Panc1 (cell line): ENCODE measurements at regions not wholly inside any gene's neighbourhood (a gene's known extent, or its start where the extent isn't known, plus 50 kb on each side); places are given as distances from the start of the nearest gene placed in this dataset.

Experiments
- ATAC-seq: fragments of 200-7000 bp; cut with Tn5 transposase; 2 replicates; pipeline ENCODE4 v1.9.1; 2020; ENCODE audit warnings: mild to moderate bottlenecking, moderate library complexity
- BruUV-seq: library from RNA; stranded (reverse); fragments of 400-500 nt; replicated peaks from 2 replicates; lab custom pipeline; 2021; lab: Mats Ljungman, UMichigan
- CTCF ChIA-PET: fragments of 300-600 bp; sonication (Branson Sonifier 250); formaldehyde crosslinking; loops from one replicate; lab custom pipeline; 2022; ENCODE audit warnings: antibody characterized with exemption; lab: Charles Lee
- POLR2A ChIA-PET: fragments of 300-600 bp; sonication (Branson Sonifier 250); formaldehyde crosslinking; loops from one replicate; lab custom pipeline; 2022; ENCODE audit warnings: antibody characterized with exemption; lab: Charles Lee
- DNase-seq: peaks from one replicate; pipeline ENCODE4 v3.0.0-alpha.2; 2010; ENCODE audit warnings: low read depth, low spot score
- H3K27ac ChIP-seq: 2 replicates; pipeline ENCODE4 v1.5.1; 2011; ENCODE audit warnings: mild to moderate bottlenecking, low read length, inconsistent platforms
- H3K27me3 ChIP-seq: fragments of 200-500 bp; sonication (Bioruptor generic); 2 replicates; pipeline ENCODE4 v1.6.0; 2014; ENCODE audit warnings: low read length, inconsistent platforms; ENCODE audit not compliant: control insufficient read depth, insufficient read depth
- H3K36me3 ChIP-seq: fragments of 200-500 bp; sonication (Bioruptor generic); 2 replicates; pipeline ENCODE4 v1.5.1; 2014; ENCODE audit warnings: inconsistent platforms, mild to moderate bottlenecking, low read length, moderate library complexity; ENCODE audit not compliant: control insufficient read depth, insufficient read depth
- H3K4me1 ChIP-seq: 2 replicates; pipeline ENCODE4 v1.5.1; 2011; ENCODE audit warnings: inconsistent platforms, mild to moderate bottlenecking, low read length, moderate library complexity; ENCODE audit not compliant: control insufficient read depth, insufficient read depth
- H3K4me3 ChIP-seq, 2 experiments: 2 replicates each; pipeline ENCODE4 v1.5.1; 2011 to 2012; ENCODE audit warnings: low read depth in 2 of 2, low read length in 2 of 2, mild to moderate bottlenecking in 2 of 2, inconsistent platforms in 1 of 2, moderate library complexity in 1 of 2
- H3K9me3 ChIP-seq: fragments of 200-500 bp; sonication (Bioruptor generic); 2 replicates; pipeline ENCODE4 v1.5.1; 2014; ENCODE audit warnings: low read depth, mild to moderate bottlenecking, inconsistent platforms, low read length, moderate library complexity; ENCODE audit not compliant: control insufficient read depth, insufficient read depth
- CTCF ChIP-seq: fragments of 450-650 bp; IDR thresholded peaks from 2 replicates; pipeline ENCODE4 v1.5.1; 2017; ENCODE audit warnings: mild to moderate bottlenecking
- POLR2AphosphoS5 ChIP-seq: IDR thresholded peaks from 2 replicates; pipeline ENCODE4 v1.6.1; 2012; ENCODE audit warnings: mild to moderate bottlenecking, low read depth, low read length, moderate library complexity
- REST ChIP-seq, 2 experiments: IDR thresholded peaks; 2 replicates each; pipeline ENCODE4 v1.6.1; 2011 to 2012; ENCODE audit warnings: low read depth in 2 of 2, control low read depth in 1 of 2, low read length in 1 of 2, mild to moderate bottlenecking in 1 of 2, moderate library complexity in 1 of 2; ENCODE audit not compliant: insufficient read depth in 1 of 2
- SIN3A ChIP-seq: IDR thresholded peaks from 2 replicates; pipeline ENCODE4 v1.6.1; 2012; ENCODE audit warnings: low read depth, mild to moderate bottlenecking, low read length, moderate library complexity, borderline replicate concordance; ENCODE audit not compliant: insufficient read depth
- TCF7L2 ChIP-seq: IDR thresholded peaks from 2 replicates; pipeline ENCODE4 v1.6.1; 2011; ENCODE audit warnings: mild to moderate bottlenecking, low read depth, low read length, inconsistent platforms
- in situ Hi-C: cut with HindIII; loops from 2 replicates; pipeline ENCODE4 v1.10.0; 2016; ENCODE audit warnings: low sequenced_read_pairs, low pct_unique_long_range_greater_than_20kb
- intact Hi-C: fragments of 100-400 bp; cut with micrococcal nuclease; formaldehyde crosslinking; loops from one replicate; pipeline ENCODE4 v1.10.0; 2022; ENCODE audit not compliant: unreplicated experiment

GRCh38 chr12:107229827-107230226 lies 136.5 kb upstream of the CRY1 start:
- Histone ChIP-seq H3K36me3 (no peaks in the 10 kb centered on the region), H3K9me3 (no peaks in the 10 kb centered on the region), H3K27ac (no peak overlapping the region), H3K4me1 (no peaks in the 10 kb centered on the region; the same call in 1 of the 2 replicates), H3K27me3 (peaks cover 2% of the 10 kb centered on the region; the same call in 1 of the 2 replicates), H3K4me3 (no peak overlapping the region)
- in situ Hi-C loops (no loop called here), intact Hi-C loops (no loop called here)
- TF ChIP-seq POLR2AphosphoS5, result no peak
- no peak for TF ChIP-seq CTCF
- no peak for TF ChIP-seq SIN3A
- TF ChIP-seq REST (IDR thresholded peaks at IDR 0.05; ENCODE audit: insufficient read depth in 1 of 2, low read depth in 2 of 2, low read length in 1 of 2), result no peak
- no peak for TF ChIP-seq TCF7L2
- CTCF ChIA-PET, result no interaction called here
- no peak for ATAC-seq
- DNase-seq, result no peak
- POLR2A ChIA-PET, result no interaction called here
- BruUV-seq, result no TSS peak

GRCh38 chr12:107231303-107231702 lies 138.0 kb upstream of the CRY1 start:
- POLR2A ChIA-PET, result no interaction called here
- no peak for DNase-seq

More at GRCh38 chr12:107231303-107231702, 138.0 kb upstream of the CRY1 start:
- Histone ChIP-seq H3K27me3 (peaks cover 3% of the 10 kb centered on the region; the same call in 1 of the 2 replicates), H3K4me1 (no peaks in the 10 kb centered on the region), H3K9me3 (no peaks in the 10 kb centered on the region), H3K27ac (no peak overlapping the region), H3K36me3 (no peaks in the 10 kb centered on the region), H3K4me3 (no peak overlapping the region)
- no peak for TF ChIP-seq CTCF
- no peak for TF ChIP-seq POLR2AphosphoS5
- no peak for TF ChIP-seq REST (IDR thresholded peaks at IDR 0.05; ENCODE audit: insufficient read depth in 1 of 2, low read depth in 2 of 2, low read length in 1 of 2)
- no peak for TF ChIP-seq TCF7L2
- no peak for TF ChIP-seq SIN3A
- ATAC-seq, result no peak
- BruUV-seq, result no TSS peak
- CTCF ChIA-PET, result no interaction called here
- intact Hi-C loops (no loop called here), in situ Hi-C loops (no loop called here)
